HepG2 (cell line): ENCODE measurements at regions not wholly inside any gene's neighbourhood (a gene's known extent, or its start where the extent isn't known, plus 50 kb on each side); places are given as distances from the start of the nearest gene placed in this dataset.

Source experiments
- ATAC-seq: fragments of 200-7000 bp; cut with Tn5 transposase; 3 replicates; pipeline ENCODE4 v1.9.1; 2020; ENCODE audit warnings: mild to moderate bottlenecking, moderate library complexity
- BruUV-seq: library from RNA; stranded (reverse); fragments of 400-500 nt; replicated peaks from 2 replicates; lab custom pipeline; 2021; lab: Mats Ljungman, UMichigan
- CTCF ChIA-PET: fragments of 300-600 bp; formaldehyde crosslinking; extraction: SDS; loops from one replicate; lab custom pipeline; 2021; ENCODE audit warnings: low total read pairs, inconsistent platforms, low intra/inter-chr PET ratio; lab: Yijun Ruan, JAX
- POLR2A ChIA-PET: fragments of 350-600 bp; sonication (Branson Sonifier 250); formaldehyde crosslinking; loops from one replicate; lab custom pipeline; 2020; ENCODE audit warnings: antibody characterized with exemption, inconsistent platforms; lab: Yijun Ruan, JAX
- DNase-seq: peaks from one replicate; pipeline ENCODE4 v3.0.0-alpha.2; 2015; ENCODE audit warnings: low spot score
- FAIRE-seq: peaks from 3 replicates; lab custom pipeline; 2011; peaks lifted over from hg19 to GRCh38; lab: Jason Lieb, UNC
- H2AFZ ChIP-seq: one replicate; pipeline ENCODE4 v1.6.1; 2011; ENCODE audit warnings: low read length, inconsistent platforms
- H3K27ac ChIP-seq: fragments of 300-600 bp; 3 replicates; pipeline ENCODE4 v1.8.0; 2011; ENCODE audit warnings: mixed run types, mild to moderate bottlenecking, mixed read lengths, low read length, inconsistent platforms; ENCODE audit not compliant: insufficient read depth; ENCODE audit errors: extremely low read length
- H3K27me3 ChIP-seq, 2 experiments: fragments of 200-600 bp in 1 of 2; 2 replicates in 1 of 2; 3 replicates in 1 of 2; pipeline versions ENCODE4 v1.6.0 to v1.8.0; 2011; ENCODE audit warnings: low read length in 2 of 2, mild to moderate bottlenecking in 2 of 2, moderate library complexity in 2 of 2, inconsistent platforms in 1 of 2; ENCODE audit not compliant: insufficient read depth in 2 of 2, control insufficient read depth in 1 of 2
- H3K36me3 ChIP-seq, 2 experiments: fragments of 200-600 bp in 1 of 2; replicated peaks in 1 of 2; 2 replicates in 1 of 2; 3 replicates in 1 of 2; pipeline versions ENCODE4 v1.5.1 to v1.8.0; 2011; ENCODE audit warnings: low read length in 2 of 2, inconsistent platforms in 1 of 2; ENCODE audit not compliant: insufficient read depth in 2 of 2, control insufficient read depth in 1 of 2
- H3K4me1 ChIP-seq: 2 replicates; pipeline ENCODE4 v1.5.1; 2012; ENCODE audit warnings: low read length, inconsistent platforms; ENCODE audit not compliant: insufficient read depth
- H3K4me2 ChIP-seq: 2 replicates; pipeline ENCODE4 v1.6.0; 2011; ENCODE audit warnings: low read depth, low read length, inconsistent platforms
- H3K4me3 ChIP-seq, 3 experiments: fragments of 200-600 bp in 1 of 3; sonication (generic), shearing (Covaris generic) in 1 of 3; replicated peaks in 1 of 3; 2 replicates each; pipeline ENCODE4 v1.5.1; 2011 to 2016; ENCODE audit warnings: low read length in 3 of 3, inconsistent platforms in 2 of 3, low read depth in 2 of 3, mild to moderate bottlenecking in 2 of 3, control low read depth in 1 of 3, mixed read lengths in 1 of 3; ENCODE audit not compliant: insufficient read depth in 1 of 3
- H3K79me2 ChIP-seq: one replicate; pipeline ENCODE4 v1.6.1; 2011; ENCODE audit warnings: low read length, inconsistent platforms; ENCODE audit not compliant: insufficient read depth
- H3K9ac ChIP-seq: 2 replicates; pipeline ENCODE4 v1.6.0; 2011; ENCODE audit warnings: mild to moderate bottlenecking, low read depth, low read length, inconsistent platforms; ENCODE audit not compliant: insufficient read depth
- H3K9me3 ChIP-seq: 2 replicates; pipeline ENCODE4 v1.5.1; 2012; ENCODE audit warnings: mild to moderate bottlenecking, low read length
- H4K20me1 ChIP-seq: 2 replicates; pipeline ENCODE4 v1.6.0; 2011; ENCODE audit warnings: inconsistent platforms, mild to moderate bottlenecking, low read length, moderate library complexity; ENCODE audit not compliant: insufficient read depth
- ARNT2 ChIP-seq: sonication (generic); formaldehyde crosslinking; IDR thresholded peaks from 2 replicates; pipeline ENCODE4 v1.8.0; 2022; ENCODE audit warnings: mild to moderate bottlenecking, low read depth, missing genetic modification reagents, moderate library complexity
- CENPT ChIP-seq: sonication (generic); formaldehyde crosslinking; IDR thresholded peaks from 2 replicates; pipeline ENCODE4 v1.8.0; 2022; ENCODE audit warnings: low read depth, mild to moderate bottlenecking, moderate library complexity, missing genetic modification reagents
- JARID2 ChIP-seq: sonication (generic); formaldehyde crosslinking; IDR thresholded peaks from 2 replicates; pipeline ENCODE4 v1.8.1; 2023; ENCODE audit warnings: missing genetic modification reagents, inconsistent platforms; ENCODE audit not compliant: insufficient replicate concordance
- KDM5B ChIP-seq: sonication (generic); formaldehyde crosslinking; IDR thresholded peaks from 2 replicates; pipeline ENCODE4 v1.4.0; 2020; ENCODE audit warnings: missing genetic modification reagents, mild to moderate bottlenecking, borderline replicate concordance
- KMT2A ChIP-seq: sonication (generic); formaldehyde crosslinking; IDR thresholded peaks from 2 replicates; pipeline ENCODE4 v1.4.0; 2020; ENCODE audit warnings: missing genetic modification reagents
- MTF1 ChIP-seq: sonication (generic); formaldehyde crosslinking; IDR thresholded peaks from 2 replicates; pipeline ENCODE4 v1.5.0; 2020; ENCODE audit warnings: missing genetic modification reagents
- ONECUT2 ChIP-seq: sonication (generic); formaldehyde crosslinking; IDR thresholded peaks from 2 replicates; pipeline ENCODE4 v1.4.0; 2020; ENCODE audit warnings: missing genetic modification reagents
- THYN1 ChIP-seq: sonication (generic); formaldehyde crosslinking; IDR thresholded peaks from 2 replicates; pipeline ENCODE4 v1.8.1; 2023; ENCODE audit warnings: low read depth, mild to moderate bottlenecking, moderate library complexity, missing genetic modification reagents, borderline replicate concordance
- ZBTB3 ChIP-seq: sonication (generic); formaldehyde crosslinking; IDR thresholded peaks from 2 replicates; pipeline ENCODE4 v1.4.0; 2020; ENCODE audit warnings: low read depth, mild to moderate bottlenecking, moderate library complexity, missing genetic modification reagents, borderline replicate concordance
- ZNF205 ChIP-seq: IDR thresholded peaks from 2 replicates; pipeline ENCODE4 v1.6.1; 2018; ENCODE audit warnings: missing biosample characterization, missing genetic modification reagents
- ZNF251 ChIP-seq: sonication (generic); formaldehyde crosslinking; IDR thresholded peaks from 2 replicates; pipeline ENCODE4 v1.9.0; 2021; ENCODE audit warnings: mild to moderate bottlenecking, missing genetic modification reagents
- ZNF253 ChIP-seq: sonication (generic); formaldehyde crosslinking; IDR thresholded peaks from 2 replicates; pipeline ENCODE4 v1.8.0; 2022; ENCODE audit warnings: mild to moderate bottlenecking, missing genetic modification reagents, borderline replicate concordance
- ZNF567 ChIP-seq: sonication (generic); formaldehyde crosslinking; IDR thresholded peaks from 2 replicates; pipeline ENCODE4 v1.8.1; 2023; ENCODE audit warnings: mild to moderate bottlenecking, missing genetic modification reagents, borderline replicate concordance
- ZNF597 ChIP-seq: sonication (generic); formaldehyde crosslinking; IDR thresholded peaks from 2 replicates; pipeline ENCODE4 v1.5.0; 2020; ENCODE audit warnings: missing genetic modification reagents
- ZSCAN20 ChIP-seq: sonication (generic); formaldehyde crosslinking; IDR thresholded peaks from 2 replicates; pipeline ENCODE4 v1.4.0; 2020; ENCODE audit warnings: missing genetic modification reagents, mild to moderate bottlenecking, borderline replicate concordance
- WGBS: methylation state at CpG from one replicate; pipeline ENCODE4 v1.1.6; 2017; ENCODE audit warnings: low lambda C conversion rate; 5-methylcytosine and 5-hydroxymethylcytosine counted together
- in situ Hi-C: cut with HindIII; loops from 2 replicates; pipeline ENCODE4 v1.10.0; 2017; ENCODE audit warnings: low pct_unique_long_range_greater_than_20kb; ENCODE audit not compliant: extremely low pct_ligation_motif_present
- intact Hi-C: fragments of 100-400 bp; cut with micrococcal nuclease; formaldehyde crosslinking; loops from one replicate; pipeline ENCODE4 v1.10.0; 2022; ENCODE audit not compliant: unreplicated experiment
- TF ChIP-seq, protein P1 (sequence below): sonication (generic); formaldehyde crosslinking; IDR thresholded peaks from 2 replicates; pipeline ENCODE4 v1.8.1; 2023; ENCODE audit warnings: mild to moderate bottlenecking, missing genetic modification reagents
- TF ChIP-seq, protein P2 (sequence below): sonication (generic); formaldehyde crosslinking; IDR thresholded peaks from 2 replicates; pipeline ENCODE4 v1.4.0; 2020; ENCODE audit warnings: missing genetic modification reagents; ENCODE audit errors: not compliant biosample characterization

GRCh38 chr12:65590318-65590717, 234.0 kb upstream of the HMGA2 start:
- Histone ChIP-seq H3K4me2 (no peak overlapping the region), H3K4me3 (no peak overlapping the region), H2AFZ (no peak overlapping the region), H3K36me3 (no peaks in the 10 kb centered on the region), H3K9ac (no peak overlapping the region), H4K20me1 (no peaks in the 10 kb centered on the region), H3K27ac (no peak overlapping the region), H3K27me3 (peaks cover 0 to 1% of the 10 kb centered on the region in 2 experiments; a peak in 3 of 5 replicates), H3K4me1 (no peaks in the 10 kb centered on the region), H3K79me2 (no peaks in the 10 kb centered on the region), H3K9me3 (no peaks in the 10 kb centered on the region)
- FAIRE-seq (no peak), DNase-seq (no peak), ATAC-seq (no peak)
- no CpG with 5 or more reads among the region's 4 CpGs for WGBS
- in situ Hi-C loops: no loop called here
- ChIA-PET POLR2A (no interaction called here), CTCF (no interaction called here)
- BruUV-seq: no TSS peak
- intact Hi-C loops: no loop called here
- TF ChIP-seq ZNF205 (CRISPR knock-in tag): no peak
- no peak for TF ChIP-seq THYN1 (CRISPR knock-in tag)
- no peak for TF ChIP-seq ZSCAN20 (CRISPR knock-in tag)
- no peak for TF ChIP-seq ZNF597 (CRISPR knock-in tag)

DNA sequence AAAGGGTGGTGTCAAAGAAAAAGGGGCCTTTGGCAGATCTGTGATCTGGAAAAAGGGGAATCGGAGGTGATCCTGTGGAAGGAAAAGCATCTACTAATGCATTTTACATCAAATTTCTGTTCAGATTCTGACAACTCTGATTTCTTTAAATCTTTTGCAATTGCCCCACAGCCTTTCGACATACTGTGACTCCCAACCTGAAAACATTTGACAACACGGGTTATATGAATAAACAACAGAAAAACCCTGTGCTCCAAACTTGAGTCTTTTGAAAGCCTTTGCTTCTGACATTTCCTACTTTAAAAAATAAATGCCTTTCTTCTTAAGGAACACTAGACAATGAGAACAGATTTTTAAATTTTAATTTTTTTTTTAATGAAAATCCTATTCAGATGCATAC, 231.9 kb upstream of the HMGA2 start:
- Histone ChIP-seq H3K9ac (no peak overlapping the region), H3K9me3 (no peaks in the 10 kb centered on the region), H2AFZ (no peak overlapping the region), H3K4me2 (no peak overlapping the region), H3K36me3 (no peaks in the 10 kb centered on the region), H3K27me3 (peaks cover 0 to 1% of the 10 kb centered on the region in 2 experiments; a peak in 3 of 5 replicates), H4K20me1 (no peaks in the 10 kb centered on the region), H3K27ac (no peak overlapping the region), H3K79me2 (no peaks in the 10 kb centered on the region), H3K4me3 (no peak overlapping the region), H3K4me1 (no peaks in the 10 kb centered on the region)
- FAIRE-seq: no peak
- POLR2A ChIA-PET: no interaction called here
- BruUV-seq: no TSS peak
- CTCF ChIA-PET: no interaction called here
- in situ Hi-C loops (no loop called here), intact Hi-C loops (no loop called here)
- no peak for DNase-seq
- WGBS: 8% methylated on average over 3 of the region's 3 CpGs
- ATAC-seq: no peak
- TF ChIP-seq KDM5B (CRISPR knock-in tag) (no peak), ZBTB3 (no peak), MTF1 (CRISPR knock-in tag) (no peak), ZNF253 (CRISPR knock-in tag) (no peak), ONECUT2 (CRISPR knock-in tag) (no peak), KMT2A (CRISPR knock-in tag) (no peak), CENPT (CRISPR knock-in tag) (no peak), ARNT2 (CRISPR knock-in tag) (no peak), ZNF567 (CRISPR knock-in tag) (no peak), ZNF251 (CRISPR knock-in tag) (no peak), JARID2 (CRISPR knock-in tag) (no peak)
- TF ChIP-seq, protein P1, sequence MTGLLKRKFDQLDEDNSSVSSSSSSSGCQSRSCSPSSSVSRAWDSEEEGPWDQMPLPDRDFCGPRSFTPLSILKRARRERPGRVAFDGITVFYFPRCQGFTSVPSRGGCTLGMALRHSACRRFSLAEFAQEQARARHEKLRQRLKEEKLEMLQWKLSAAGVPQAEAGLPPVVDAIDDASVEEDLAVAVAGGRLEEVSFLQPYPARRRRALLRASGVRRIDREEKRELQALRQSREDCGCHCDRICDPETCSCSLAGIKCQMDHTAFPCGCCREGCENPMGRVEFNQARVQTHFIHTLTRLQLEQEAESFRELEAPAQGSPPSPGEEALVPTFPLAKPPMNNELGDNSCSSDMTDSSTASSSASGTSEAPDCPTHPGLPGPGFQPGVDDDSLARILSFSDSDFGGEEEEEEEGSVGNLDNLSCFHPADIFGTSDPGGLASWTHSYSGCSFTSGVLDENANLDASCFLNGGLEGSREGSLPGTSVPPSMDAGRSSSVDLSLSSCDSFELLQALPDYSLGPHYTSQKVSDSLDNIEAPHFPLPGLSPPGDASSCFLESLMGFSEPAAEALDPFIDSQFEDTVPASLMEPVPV (CRISPR knock-in tag): no peak
- TF ChIP-seq, protein P2, sequence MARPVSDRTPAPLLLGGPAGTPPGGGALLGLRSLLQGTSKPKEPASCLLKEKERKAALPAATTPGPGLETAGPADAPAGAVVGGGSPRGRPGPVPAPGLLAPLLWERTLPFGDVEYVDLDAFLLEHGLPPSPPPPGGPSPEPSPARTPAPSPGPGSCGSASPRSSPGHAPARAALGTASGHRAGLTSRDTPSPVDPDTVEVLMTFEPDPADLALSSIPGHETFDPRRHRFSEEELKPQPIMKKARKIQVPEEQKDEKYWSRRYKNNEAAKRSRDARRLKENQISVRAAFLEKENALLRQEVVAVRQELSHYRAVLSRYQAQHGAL (CRISPR knock-in tag): no peak
